IPS-18c (cell line): ENCODE measurements at regions not wholly inside any gene's neighbourhood (a gene's known extent, or its start where the extent isn't known, plus 50 kb on each side); places are given as distances from the start of the nearest gene placed in this dataset.

Experiments
- H3K4me3 ChIP-seq: 2 replicates; pipeline ENCODE4 v1.7.0; 2013; ENCODE audit warnings: low read depth, mild to moderate bottlenecking, low read length, moderate library complexity; ENCODE audit not compliant: insufficient read depth
- H3K9me3 ChIP-seq: one replicate; pipeline ENCODE4 v1.6.1; 2013; ENCODE audit warnings: mild to moderate bottlenecking, low read length, moderate library complexity; ENCODE audit not compliant: control insufficient read depth, insufficient read depth

GRCh38 chr1:73800376-73800775 is 397.6 kb downstream of the LRRIQ3 start:
- no peaks in the 10 kb centered on the region for H3K9me3 ChIP-seq
- H3K4me3 ChIP-seq: no peak overlapping the region

GRCh38 chr1:73789965-73790364 is 408.0 kb downstream of the LRRIQ3 start:
- Histone ChIP-seq H3K4me3 (no peak overlapping the region), H3K9me3 (no peaks in the 10 kb centered on the region)

- no peak overlapping the region for H3K4me3 ChIP-seq
- no peaks in the 10 kb centered on the region for H3K9me3 ChIP-seq
Observed at GRCh38 chr1:73784026-73784425, 413.9 kb downstream of the LRRIQ3 start.

- Histone ChIP-seq H3K4me3 (no peak overlapping the region), H3K9me3 (no peaks in the 10 kb centered on the region)
Observed at GRCh38 chr1:73783352-73783751, 414.6 kb downstream of the LRRIQ3 start.

GRCh38 chr1:73782901-73783300 is 415.1 kb downstream of the LRRIQ3 start:
- no peak overlapping the region for H3K4me3 ChIP-seq
- no peaks in the 10 kb centered on the region for H3K9me3 ChIP-seq

GRCh38 chr1:73781251-73781650 is 416.7 kb downstream of the LRRIQ3 start:
- no peaks in the 10 kb centered on the region for H3K9me3 ChIP-seq

GRCh38 chr1:73778471-73778870 is 419.5 kb downstream of the LRRIQ3 start:
- Histone ChIP-seq H3K4me3 (no peak overlapping the region), H3K9me3 (no peaks in the 10 kb centered on the region)

More at GRCh38 chr1:73781251-73781650, 416.7 kb downstream of the LRRIQ3 start:
- H3K4me3 ChIP-seq: no peak overlapping the region

- Histone ChIP-seq H3K9me3 (no peaks in the 10 kb centered on the region), H3K4me3 (no peak overlapping the region)
Observed at GRCh38 chr1:73775896-73776295, 422.1 kb downstream of the LRRIQ3 start.

GRCh38 chr1:73772941-73773340 is 425.0 kb downstream of the LRRIQ3 start:
- H3K9me3 ChIP-seq: no peaks in the 10 kb centered on the region
- H3K4me3 ChIP-seq: no peak overlapping the region

GRCh38 chr1:73771396-73771795 is 426.6 kb downstream of the LRRIQ3 start:
- Histone ChIP-seq H3K4me3 (no peak overlapping the region), H3K9me3 (no peaks in the 10 kb centered on the region)

- no peaks in the 10 kb centered on the region for H3K9me3 ChIP-seq
- no peak overlapping the region for H3K4me3 ChIP-seq
Observed at GRCh38 chr1:73770109-73770905, 427.7 kb downstream of the LRRIQ3 start.

- no peak overlapping the region for H3K4me3 ChIP-seq
- H3K9me3 ChIP-seq: no peaks in the 10 kb centered on the region
Observed at GRCh38 chr1:73766786-73767348, 431.1 kb downstream of the LRRIQ3 start.

- Histone ChIP-seq H3K9me3 (no peaks in the 10 kb centered on the region), H3K4me3 (no peak overlapping the region)
Observed at GRCh38 chr1:73765551-73766233, 432.3 kb downstream of the LRRIQ3 start.

GRCh38 chr1:73761559-73761958 is 436.4 kb downstream of the LRRIQ3 start:
- no peak overlapping the region for H3K4me3 ChIP-seq
- H3K9me3 ChIP-seq: no peaks in the 10 kb centered on the region

- no peak overlapping the region for H3K4me3 ChIP-seq
- H3K9me3 ChIP-seq: no peaks in the 10 kb centered on the region
Observed at GRCh38 chr1:73759011-73759410, 439.0 kb downstream of the LRRIQ3 start.

GRCh38 chr1:73756817-73757216 is 441.2 kb downstream of the LRRIQ3 start:
- no peak overlapping the region for H3K4me3 ChIP-seq
- no peaks in the 10 kb centered on the region for H3K9me3 ChIP-seq

GRCh38 chr1:73755649-73756048 is 442.3 kb downstream of the LRRIQ3 start:
- Histone ChIP-seq H3K4me3 (no peak overlapping the region), H3K9me3 (no peaks in the 10 kb centered on the region)

- Histone ChIP-seq H3K9me3 (no peaks in the 10 kb centered on the region), H3K4me3 (no peak overlapping the region)
Observed at GRCh38 chr1:73749996-73750395, 448.0 kb downstream of the LRRIQ3 start.
